Inflammatory macrophage treated with lipopolysaccharide for 1 hour (primary cell): ENCODE measurements at regions not wholly inside any gene's neighbourhood (a gene's known extent, or its start where the extent isn't known, plus 50 kb on each side); places are given as distances from the start of the nearest gene placed in this dataset.
"Not testable (repeated sequence)": the region's sequence is repeated elsewhere in the genome, so short reads cannot be mapped to it uniquely, and the experiment has no call there.

Source experiments
- DNase-seq, 2 donors: peaks; one replicate each; pipeline ENCODE4 v3.0.0-alpha.2; 2020 to 2022

GRCh38 chr4:170773709-170774273, 684.0 kb upstream of the AADAT start:
- DNase-seq: no peak

GRCh38 chr4:170772429-170772828, 682.7 kb upstream of the AADAT start:
- DNase-seq: no peak

GRCh38 chr4:170770664-170771063, 680.9 kb upstream of the AADAT start:
- DNase-seq: no peak

GRCh38 chr4:170769862-170770261, 680.1 kb upstream of the AADAT start:
- DNase-seq: no peak

GRCh38 chr4:170758988-170759387, 669.2 kb upstream of the AADAT start:
- no peak for DNase-seq

GRCh38 chr4:170750519-170750918, 660.8 kb upstream of the AADAT start:
- DNase-seq: no peak

- DNase-seq: no peak
Observed at GRCh38 chr4:170748975-170749374, 659.2 kb upstream of the AADAT start.

GRCh38 chr4:170743633-170744032, 653.9 kb upstream of the AADAT start:
- no peak for DNase-seq

- DNase-seq: no peak
Observed at GRCh38 chr4:170741856-170742255, 652.1 kb upstream of the AADAT start.

GRCh38 chr4:170736710-170737109, 647.0 kb upstream of the AADAT start:
- DNase-seq: no peak

GRCh38 chr4:170729897-170730296, 640.1 kb upstream of the AADAT start:
- no peak for DNase-seq

GRCh38 chr4:170729236-170729635, 639.5 kb upstream of the AADAT start:
- DNase-seq: no peak

- DNase-seq: no peak
Observed at GRCh38 chr4:170724191-170724590, 634.4 kb upstream of the AADAT start.

GRCh38 chr4:170723171-170723570, 633.4 kb upstream of the AADAT start:
- no peak for DNase-seq

GRCh38 chr4:170721812-170722373, 632.1 kb upstream of the AADAT start:
- no peak for DNase-seq

GRCh38 chr4:170716868-170717267, 627.1 kb upstream of the AADAT start:
- DNase-seq: no peak

- DNase-seq: no peak
Observed at GRCh38 chr4:170705907-170706306, 616.2 kb upstream of the AADAT start.

GRCh38 chr4:170700064-170700463, 610.3 kb upstream of the AADAT start:
- no peak for DNase-seq

- no peak for DNase-seq
Observed at GRCh38 chr4:170698334-170698733, 608.6 kb upstream of the AADAT start.

GRCh38 chr4:170697845-170698244, 608.1 kb upstream of the AADAT start:
- no peak for DNase-seq

GRCh38 chr4:170697045-170697444, 607.3 kb upstream of the AADAT start:
- DNase-seq: no peak

GRCh38 chr4:170691168-170691567, 601.4 kb upstream of the AADAT start:
- no peak for DNase-seq

GRCh38 chr4:170687751-170688150, 598.0 kb upstream of the AADAT start:
- no peak for DNase-seq

GRCh38 chr4:170685701-170686100, 595.9 kb upstream of the AADAT start:
- not testable (repeated sequence) for DNase-seq

GRCh38 chr4:170682558-170683294, 593.0 kb upstream of the AADAT start:
- DNase-seq: no peak
